ENCODE measurements at regions not wholly inside any gene's neighbourhood (a gene's known extent, or its start where the extent isn't known, plus 50 kb on each side); places are given as distances from the start of the nearest gene placed in this dataset.

GRCh38 chr5:136722581-136722980 is 357.2 kb upstream of the TRPC7 start:
- H3K4me1 Mint-ChIP-seq: no peaks in the 10 kb centered on the region
- Histone ChIP-seq H3K4me2 (no peak overlapping the region), H3K9ac (no peak overlapping the region), H3K27ac (no peak overlapping the region), H3K79me2 (ENCODE audit: low read depth) (no peaks in the 10 kb centered on the region), H3K36me3 (no peaks in the 10 kb centered on the region), H4K20me1 (ENCODE audit: low read depth) (no peaks in the 10 kb centered on the region), H3K9me3 (ENCODE audit: low read depth) (no peaks in the 10 kb centered on the region), H3F3A (ENCODE audit: low read depth) (no peaks in the 10 kb centered on the region), H3K4me1 (peaks cover 4% of the 10 kb centered on the region), H2AFZ (replicated peaks) (no peak overlapping the region), H3K27me3 (no peaks in the 10 kb centered on the region), H3K4me3 (no peak overlapping the region)
- H3K4me3 Mint-ChIP-seq: no peak overlapping the region
- no peak for DNase-seq (ENCODE audit: low spot score)
- no peaks in the 10 kb centered on the region for H3K36me3 Mint-ChIP-seq
- H3K27ac Mint-ChIP-seq: no peak overlapping the region
- TF ChIP-seq CTCF (IDR thresholded peaks at IDR 0.05): no peak
- no peak for TF ChIP-seq EZH2phosphoT487 (IDR thresholded peaks at IDR 0.05)
- H3K27me3 Mint-ChIP-seq (ENCODE audit: insufficient read depth, low read depth): no peaks in the 10 kb centered on the region
- no peaks in the 10 kb centered on the region for H3K9me3 Mint-ChIP-seq

DNA sequence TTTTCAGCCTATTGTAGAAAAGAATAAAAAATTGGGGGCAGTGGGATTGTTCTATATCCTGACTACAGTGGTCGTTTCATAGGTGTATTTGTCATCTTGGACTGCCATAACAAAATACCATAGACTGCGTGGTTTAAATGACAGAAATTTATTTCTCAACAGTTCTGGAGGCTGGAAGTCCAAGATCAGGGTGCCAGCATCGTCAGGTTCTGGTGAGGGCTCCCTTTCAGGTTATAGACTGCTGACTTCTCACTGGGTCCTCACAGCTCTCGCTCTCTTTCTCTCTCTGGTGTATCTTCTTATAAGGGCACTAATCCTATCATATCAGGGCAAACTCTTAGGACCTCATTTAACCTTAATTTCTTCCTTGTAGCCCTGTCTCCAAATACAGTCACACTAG is 356.7 kb upstream of the TRPC7 start:
- H3K9me3 ChIP-seq (ENCODE audit: low read depth): no peaks in the 10 kb centered on the region
- no peaks in the 10 kb centered on the region for H3F3A ChIP-seq (ENCODE audit: low read depth)
- no peaks in the 10 kb centered on the region for H3K27me3 ChIP-seq
- no peak overlapping the region for H3K4me2 ChIP-seq
- H3K4me3 ChIP-seq: no peak overlapping the region
- peaks cover 4% of the 10 kb centered on the region for H3K4me1 ChIP-seq
- H3K9ac ChIP-seq: no peak overlapping the region
- H3K36me3 ChIP-seq: no peaks in the 10 kb centered on the region
- Mint-ChIP-seq H3K4me3 (no peak overlapping the region), H3K36me3 (no peaks in the 10 kb centered on the region), H3K4me1 (no peaks in the 10 kb centered on the region), H3K27me3 (ENCODE audit: insufficient read depth, low read depth) (no peaks in the 10 kb centered on the region), H3K27ac (no peak overlapping the region), H3K9me3 (no peaks in the 10 kb centered on the region)
- H4K20me1 ChIP-seq (ENCODE audit: low read depth): no peaks in the 10 kb centered on the region
- H2AFZ ChIP-seq (replicated peaks): no peak overlapping the region
- no peak for TF ChIP-seq EZH2phosphoT487 (IDR thresholded peaks at IDR 0.05)
- TF ChIP-seq EZH2 (IDR thresholded peaks at IDR 0.05): no peak
- no peak for TF ChIP-seq CTCF (IDR thresholded peaks at IDR 0.05)
- H3K27ac ChIP-seq: no peak overlapping the region
- no peak for DNase-seq (ENCODE audit: low spot score)
- H3K79me2 ChIP-seq (ENCODE audit: low read depth): no peaks in the 10 kb centered on the region

DNA sequence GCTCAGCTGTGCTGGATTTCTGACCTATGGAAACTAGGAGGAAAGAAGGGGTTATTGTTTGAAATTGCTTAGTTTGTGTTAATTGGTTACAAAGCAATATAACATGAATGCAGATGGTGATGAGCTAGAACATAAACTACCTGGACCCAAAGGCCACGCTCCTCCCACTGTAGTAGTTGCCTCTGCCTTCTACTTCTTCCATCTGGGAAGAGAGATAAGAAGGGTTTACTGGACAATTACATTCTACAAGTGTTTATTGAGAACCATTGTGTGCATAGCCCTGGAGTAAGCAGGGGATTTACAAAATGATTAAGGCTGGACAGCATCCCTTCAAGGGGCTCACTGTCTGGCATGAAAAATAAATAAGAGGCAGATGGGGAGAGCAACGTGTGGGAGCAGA is 355.3 kb upstream of the TRPC7 start:
- Mint-ChIP-seq H3K9me3 (no peaks in the 10 kb centered on the region), H3K4me1 (peaks cover under 1% of the 10 kb centered on the region), H3K27me3 (ENCODE audit: insufficient read depth, low read depth) (no peaks in the 10 kb centered on the region), H3K4me3 (no peak overlapping the region), H3K36me3 (no peaks in the 10 kb centered on the region), H3K27ac (no peak overlapping the region)
- H3K27ac ChIP-seq: no peak overlapping the region
- H3K36me3 ChIP-seq: no peaks in the 10 kb centered on the region
- peaks cover 4% of the 10 kb centered on the region for H3K4me1 ChIP-seq
- H3K79me2 ChIP-seq (ENCODE audit: low read depth): no peaks in the 10 kb centered on the region
- H3K4me2 ChIP-seq: no peak overlapping the region
- no peaks in the 10 kb centered on the region for H3F3A ChIP-seq (ENCODE audit: low read depth)
- H4K20me1 ChIP-seq (ENCODE audit: low read depth): no peaks in the 10 kb centered on the region
- no peaks in the 10 kb centered on the region for H3K9me3 ChIP-seq (ENCODE audit: low read depth)
- TF ChIP-seq CTCF (IDR thresholded peaks at IDR 0.05): no peak
- no peak for TF ChIP-seq EZH2 (IDR thresholded peaks at IDR 0.05)
- no peak for TF ChIP-seq EZH2phosphoT487 (IDR thresholded peaks at IDR 0.05)
- no peak overlapping the region for H3K4me3 ChIP-seq
- H3K9ac ChIP-seq: no peak overlapping the region
- H2AFZ ChIP-seq (replicated peaks): no peak overlapping the region
- no peaks in the 10 kb centered on the region for H3K27me3 ChIP-seq
- DNase-seq (ENCODE audit: low spot score): no peak

- Histone ChIP-seq H3K4me3 (no peak overlapping the region), H4K20me1 (ENCODE audit: low read depth) (no peaks in the 10 kb centered on the region), H2AFZ (replicated peaks) (no peak overlapping the region), H3K9me3 (ENCODE audit: low read depth) (no peaks in the 10 kb centered on the region), H3K4me2 (no peak overlapping the region), H3K9ac (no peak overlapping the region), H3K4me1 (peaks cover 4% of the 10 kb centered on the region), H3K36me3 (no peaks in the 10 kb centered on the region), H3K79me2 (ENCODE audit: low read depth) (no peaks in the 10 kb centered on the region), H3F3A (ENCODE audit: low read depth) (no peaks in the 10 kb centered on the region), H3K27ac (no peak overlapping the region), H3K27me3 (no peaks in the 10 kb centered on the region)
- DNase-seq (ENCODE audit: low spot score): no peak
- TF ChIP-seq EZH2 (IDR thresholded peaks at IDR 0.05) (no peak), CTCF (IDR thresholded peaks at IDR 0.05) (no peak), EZH2phosphoT487 (IDR thresholded peaks at IDR 0.05) (no peak)
- H3K36me3 Mint-ChIP-seq: no peaks in the 10 kb centered on the region
- H3K9me3 Mint-ChIP-seq: no peaks in the 10 kb centered on the region
- peaks cover 8% of the 10 kb centered on the region for H3K4me1 Mint-ChIP-seq
- peaks cover 3% of the 10 kb centered on the region for H3K27me3 Mint-ChIP-seq (ENCODE audit: insufficient read depth, low read depth)
- no peak overlapping the region for H3K27ac Mint-ChIP-seq
- no peak overlapping the region for H3K4me3 Mint-ChIP-seq
Measured at GRCh38 chr5:136717917-136718316, 352.6 kb upstream of the TRPC7 start.

Measured in neural progenitor cell (in vitro differentiated cells).